Epithelial cell of esophagus (primary cell): ENCODE measurements at regions not wholly inside any gene's neighbourhood (a gene's known extent, or its start where the extent isn't known, plus 50 kb on each side); places are given as distances from the start of the nearest gene placed in this dataset.

Experiments
- DNase-seq: peaks from one replicate; pipeline ENCODE4 v3.0.0; 2010; ENCODE audit warnings: low read depth
- H3K4me3 ChIP-seq: 2 replicates; pipeline ENCODE4 v1.5.1; 2011; ENCODE audit warnings: mild to moderate bottlenecking, low read length, control low read depth
- CTCF ChIP-seq: IDR thresholded peaks from 2 replicates; pipeline ENCODE4 v1.5.1; 2011; ENCODE audit warnings: low read depth, mild to moderate bottlenecking, low read length, control low read depth, inconsistent platforms; ENCODE audit not compliant: insufficient read depth; ENCODE audit errors: missing control alignments

- no peak overlapping the region for H3K4me3 ChIP-seq
- TF ChIP-seq CTCF = no peak
- peak; percentile 9 for DNase-seq
Measured at GRCh38 chr4:155106629-155107028, 101.8 kb upstream of the NPY2R start.

- TF ChIP-seq CTCF = no peak
- DNase-seq = no peak
- no peak overlapping the region for H3K4me3 ChIP-seq
Measured at GRCh38 chr4:155107059-155107458, 101.4 kb upstream of the NPY2R start.

DNA sequence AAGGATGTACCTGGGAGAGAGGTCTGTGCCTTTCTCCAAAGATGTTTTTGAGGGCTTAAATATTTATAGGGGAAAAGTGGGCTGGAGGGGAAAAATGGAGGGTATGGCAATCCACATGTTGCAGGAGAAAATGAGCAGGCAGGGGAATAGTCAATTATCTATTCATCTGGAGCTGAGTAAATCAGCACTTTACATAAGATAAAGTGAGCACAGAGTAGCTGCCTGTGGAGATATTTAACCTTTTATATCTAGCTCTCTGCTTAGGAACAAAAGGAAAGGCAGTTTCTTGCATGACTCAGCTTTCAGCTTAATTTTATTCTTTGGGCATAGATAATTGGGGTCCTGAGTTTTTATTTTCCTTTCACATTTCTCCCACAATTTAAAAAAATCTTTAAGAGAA, 93.6 kb upstream of the NPY2R start:
- no peak for TF ChIP-seq CTCF
- DNase-seq = no peak
- H3K4me3 ChIP-seq = no peak overlapping the region

DNA sequence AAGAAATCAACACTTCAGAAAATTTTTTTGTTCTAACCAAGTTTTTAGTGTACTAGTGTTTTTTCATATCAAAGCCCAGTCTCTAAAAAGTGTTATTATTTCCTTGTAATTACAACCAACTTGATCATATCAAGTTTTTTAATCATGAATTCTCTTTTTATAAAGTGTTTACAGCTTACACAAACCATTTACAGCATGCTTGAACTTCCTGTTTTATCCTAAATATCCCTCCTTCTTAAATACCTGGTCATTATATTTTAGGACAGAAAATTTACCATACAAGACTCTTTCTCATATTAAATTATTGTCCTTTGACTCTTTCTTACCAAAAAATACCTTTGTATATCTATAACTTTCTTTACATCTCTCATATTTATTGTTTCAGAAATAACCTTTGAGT, 89.4 kb upstream of the NPY2R start:
- no peak for TF ChIP-seq CTCF
- DNase-seq = no peak
- H3K4me3 ChIP-seq = no peak overlapping the region

GRCh38 chr4:155120536-155120935, 87.9 kb upstream of the NPY2R start:
- no peak overlapping the region for H3K4me3 ChIP-seq
- no peak for TF ChIP-seq CTCF
- DNase-seq = no peak

- H3K4me3 ChIP-seq = no peak overlapping the region
- no peak for TF ChIP-seq CTCF
- DNase-seq = no peak
Measured at GRCh38 chr4:155122382-155122781, 86.1 kb upstream of the NPY2R start.

- TF ChIP-seq CTCF = no peak
- H3K4me3 ChIP-seq = no peak overlapping the region
- no peak for DNase-seq
Measured at GRCh38 chr4:155134136-155134535, 74.3 kb upstream of the NPY2R start.
